DND-41 (cell line): ENCODE measurements at regions not wholly inside any gene's neighbourhood (a gene's known extent, or its start where the extent isn't known, plus 50 kb on each side); places are given as distances from the start of the nearest gene placed in this dataset.
"Not testable (repeated sequence)": the region's sequence is repeated elsewhere in the genome, so short reads cannot be mapped to it uniquely, and the experiment has no call there.

Experiments used
- ATAC-seq: fragments of 200-7000 bp; cut with Tn5 transposase; 3 replicates; pipeline ENCODE4 v1.9.1; 2021; ENCODE audit warnings: low read depth; ENCODE audit not compliant: insufficient read depth
- DNase-seq: peaks from one replicate; pipeline ENCODE4 v3.0.0-alpha.2; 2020
- H2AFZ ChIP-seq: 2 replicates; pipeline ENCODE4 v1.6.0; 2012; ENCODE audit warnings: low read depth, low read length
- H3K27ac ChIP-seq: 2 replicates; pipeline ENCODE4 v1.5.1; 2012; ENCODE audit warnings: low read length, inconsistent platforms
- H3K27me3 ChIP-seq: fragments of 200-600 bp; sonication (generic); 2 replicates; pipeline ENCODE4 v1.6.0; 2012; ENCODE audit warnings: low read length, mild to moderate bottlenecking, inconsistent platforms; ENCODE audit not compliant: insufficient read depth, poor library complexity
- H3K36me3 ChIP-seq: 2 replicates; pipeline ENCODE4 v1.5.1; 2012; ENCODE audit warnings: low read length, inconsistent platforms; ENCODE audit not compliant: insufficient read depth
- H3K4me1 ChIP-seq: 2 replicates; pipeline ENCODE4 v1.5.1; 2012; ENCODE audit warnings: mild to moderate bottlenecking, low read length; ENCODE audit not compliant: insufficient read depth
- H3K4me2 ChIP-seq: 2 replicates; pipeline ENCODE4 v1.6.0; 2012; ENCODE audit warnings: mild to moderate bottlenecking, moderate library complexity, low read length, inconsistent platforms; ENCODE audit not compliant: insufficient read depth
- H3K4me3 ChIP-seq, 2 experiments: fragments of 200-600 bp in 1 of 2; shearing (Covaris generic) in 1 of 2; 2 replicates each; pipeline ENCODE4 v1.5.1; 2012 to 2016; ENCODE audit warnings: inconsistent platforms in 2 of 2, low read length in 2 of 2, mild to moderate bottlenecking in 2 of 2, low read depth in 1 of 2, moderate library complexity in 1 of 2
- H3K79me2 ChIP-seq: 2 replicates; pipeline ENCODE4 v1.6.0; 2012; ENCODE audit warnings: low read length, inconsistent platforms; ENCODE audit not compliant: insufficient read depth
- H3K9ac ChIP-seq: 2 replicates; pipeline ENCODE4 v1.6.0; 2012; ENCODE audit warnings: low read depth, mild to moderate bottlenecking, inconsistent platforms, low read length, moderate library complexity
- H3K9me3 ChIP-seq: 2 replicates; pipeline ENCODE4 v1.5.1; 2012; ENCODE audit warnings: low read length, moderate library complexity, mild to moderate bottlenecking, inconsistent platforms; ENCODE audit not compliant: insufficient read depth, severe bottlenecking
- H4K20me1 ChIP-seq: 2 replicates; pipeline ENCODE4 v1.6.0; 2012; ENCODE audit warnings: low read length; ENCODE audit not compliant: insufficient read depth
- EZH2 ChIP-seq: IDR thresholded peaks from 3 replicates; pipeline ENCODE4 v1.6.1; 2012; ENCODE audit warnings: borderline replicate concordance, low read depth, mild to moderate bottlenecking, moderate library complexity, low read length, inconsistent platforms; ENCODE audit not compliant: severe bottlenecking
- TF ChIP-seq, protein P1 (sequence below): IDR thresholded peaks from 2 replicates; pipeline ENCODE4 v1.5.1; 2012; ENCODE audit warnings: borderline replicate concordance, low read length, moderate library complexity, mild to moderate bottlenecking; ENCODE audit not compliant: poor library complexity, severe bottlenecking; ENCODE audit errors: extremely low read depth

DNA sequence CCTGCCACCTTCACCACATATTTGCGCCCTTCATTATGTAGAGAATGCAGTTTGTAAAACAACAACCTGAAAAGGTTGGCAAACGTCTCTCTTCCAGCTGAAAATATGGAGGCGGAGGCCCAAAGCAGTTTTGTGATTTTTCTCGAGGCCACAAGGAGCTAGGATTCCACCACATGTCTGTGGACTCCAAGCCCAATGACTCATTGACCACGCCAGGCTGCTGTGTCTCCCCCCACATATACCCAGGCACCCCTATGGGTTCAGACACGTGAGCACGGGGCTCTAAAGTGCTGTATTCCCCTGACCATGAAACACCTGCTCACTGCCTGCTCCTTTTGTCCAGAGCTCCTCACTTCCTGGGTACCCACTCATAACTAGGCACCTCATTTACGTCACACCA lies 121.4 kb upstream of the CDH5 start:
- no peak overlapping the region for H3K4me2 ChIP-seq
- H3K4me3 ChIP-seq, result no peak overlapping the region
- no peak for ATAC-seq
- H4K20me1 ChIP-seq, result no peaks in the 10 kb centered on the region
- no peak for DNase-seq
- H3K9ac ChIP-seq, result no peak overlapping the region
- no peaks in the 10 kb centered on the region for H3K4me1 ChIP-seq
- H3K36me3 ChIP-seq, result no peaks in the 10 kb centered on the region
- H3K9me3 ChIP-seq, result no peaks in the 10 kb centered on the region
- H3K27ac ChIP-seq, result no peak overlapping the region
- peaks cover 6% of the 10 kb centered on the region for H3K27me3 ChIP-seq
- no peak for TF ChIP-seq EZH2
- TF ChIP-seq, protein P1, sequence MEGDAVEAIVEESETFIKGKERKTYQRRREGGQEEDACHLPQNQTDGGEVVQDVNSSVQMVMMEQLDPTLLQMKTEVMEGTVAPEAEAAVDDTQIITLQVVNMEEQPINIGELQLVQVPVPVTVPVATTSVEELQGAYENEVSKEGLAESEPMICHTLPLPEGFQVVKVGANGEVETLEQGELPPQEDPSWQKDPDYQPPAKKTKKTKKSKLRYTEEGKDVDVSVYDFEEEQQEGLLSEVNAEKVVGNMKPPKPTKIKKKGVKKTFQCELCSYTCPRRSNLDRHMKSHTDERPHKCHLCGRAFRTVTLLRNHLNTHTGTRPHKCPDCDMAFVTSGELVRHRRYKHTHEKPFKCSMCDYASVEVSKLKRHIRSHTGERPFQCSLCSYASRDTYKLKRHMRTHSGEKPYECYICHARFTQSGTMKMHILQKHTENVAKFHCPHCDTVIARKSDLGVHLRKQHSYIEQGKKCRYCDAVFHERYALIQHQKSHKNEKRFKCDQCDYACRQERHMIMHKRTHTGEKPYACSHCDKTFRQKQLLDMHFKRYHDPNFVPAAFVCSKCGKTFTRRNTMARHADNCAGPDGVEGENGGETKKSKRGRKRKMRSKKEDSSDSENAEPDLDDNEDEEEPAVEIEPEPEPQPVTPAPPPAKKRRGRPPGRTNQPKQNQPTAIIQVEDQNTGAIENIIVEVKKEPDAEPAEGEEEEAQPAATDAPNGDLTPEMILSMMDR, result no peak
- no peaks in the 10 kb centered on the region for H3K79me2 ChIP-seq
- H2AFZ ChIP-seq, result no peak overlapping the region

- Histone ChIP-seq H3K79me2 (no peaks in the 10 kb centered on the region), H3K4me3 (no peak overlapping the region), H4K20me1 (no peaks in the 10 kb centered on the region), H3K4me2 (no peak overlapping the region), H3K9me3 (peaks cover 5% of the 10 kb centered on the region), H3K27ac (no peak overlapping the region), H2AFZ (no peak overlapping the region), H3K27me3 (no peaks in the 10 kb centered on the region), H3K9ac (no peak overlapping the region), H3K36me3 (no peaks in the 10 kb centered on the region), H3K4me1 (no peaks in the 10 kb centered on the region)
- TF ChIP-seq, protein P1, result no peak
- TF ChIP-seq EZH2, result no peak
- ATAC-seq, result no peak
- DNase-seq, result no peak
These were observed 123.8 kb upstream of the CDH5 start for GRCh38 chr16:66242672-66243071.

DNA sequence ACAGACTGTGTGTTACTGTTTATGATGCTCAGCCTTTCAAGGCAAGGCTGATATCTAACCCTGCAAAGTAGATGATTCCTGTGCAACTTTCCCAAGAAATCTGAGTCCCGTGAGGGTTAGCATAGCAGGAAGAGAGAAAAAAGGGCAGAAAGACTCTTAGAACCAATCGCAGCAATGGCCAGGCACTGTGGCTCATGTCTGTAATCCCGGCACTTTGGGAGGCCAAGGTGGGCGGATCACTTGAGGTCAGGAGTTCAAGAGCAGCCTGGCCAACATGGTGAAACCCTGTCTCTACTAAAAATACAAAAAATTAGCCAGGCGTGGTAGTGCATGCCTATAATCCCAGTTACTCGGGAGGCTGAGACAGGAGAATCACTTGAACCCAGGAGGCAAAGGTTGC lies 124.3 kb upstream of the CDH5 start:
- not testable (repeated sequence) for H3K4me3 ChIP-seq, H3K9me3 ChIP-seq, H3K27me3 ChIP-seq, H2AFZ ChIP-seq, H3K27ac ChIP-seq, ATAC-seq, H3K4me1 ChIP-seq, H3K9ac ChIP-seq, H3K36me3 ChIP-seq, H3K4me2 ChIP-seq, H3K79me2 ChIP-seq, H4K20me1 ChIP-seq, DNase-seq

GRCh38 chr16:66240631-66241395 lies 125.7 kb upstream of the CDH5 start:
- no peak overlapping the region for H2AFZ ChIP-seq
- no peaks in the 10 kb centered on the region for H3K27me3 ChIP-seq
- no peak for ATAC-seq
- no peaks in the 10 kb centered on the region for H3K79me2 ChIP-seq
- H3K4me1 ChIP-seq, result no peaks in the 10 kb centered on the region
- H3K9me3 ChIP-seq, result peaks cover 5% of the 10 kb centered on the region
- no peak overlapping the region for H3K9ac ChIP-seq
- no peak overlapping the region for H3K27ac ChIP-seq
- DNase-seq, result no peak
- no peaks in the 10 kb centered on the region for H3K36me3 ChIP-seq
- H3K4me2 ChIP-seq, result no peak overlapping the region
- H4K20me1 ChIP-seq, result no peaks in the 10 kb centered on the region
- H3K4me3 ChIP-seq, result no peak overlapping the region
- TF ChIP-seq, protein P1, result no peak
- TF ChIP-seq EZH2, result no peak
